LNCAP (cell line): ENCODE measurements at regions not wholly inside any gene's neighbourhood (a gene's known extent, or its start where the extent isn't known, plus 50 kb on each side); places are given as distances from the start of the nearest gene placed in this dataset.

Experiments
- CTCF ChIP-seq: fragments of 450-650 bp; IDR thresholded peaks from 2 replicates; pipeline ENCODE4 v1.5.1; 2017; ENCODE audit warnings: mild to moderate bottlenecking

GRCh38 chr18:39460136-39460535, 1894.5 kb upstream of the CELF4 start:
- no peak for TF ChIP-seq CTCF

- TF ChIP-seq CTCF = no peak
Measured at GRCh38 chr18:39455285-39455684, 1889.7 kb upstream of the CELF4 start.

GRCh38 chr18:39454866-39455265, 1889.3 kb upstream of the CELF4 start:
- no peak for TF ChIP-seq CTCF

- no peak for TF ChIP-seq CTCF
Measured at GRCh38 chr18:39453882-39454281, 1888.3 kb upstream of the CELF4 start.

- no peak for TF ChIP-seq CTCF
Measured at GRCh38 chr18:39453356-39453755, 1887.8 kb upstream of the CELF4 start.

GRCh38 chr18:39450958-39451357, 1885.4 kb upstream of the CELF4 start:
- no peak for TF ChIP-seq CTCF

GRCh38 chr18:39449566-39449965, 1884.0 kb upstream of the CELF4 start:
- no peak for TF ChIP-seq CTCF

GRCh38 chr18:39448942-39449341, 1883.3 kb upstream of the CELF4 start:
- no peak for TF ChIP-seq CTCF
